ENCODE measurements at regions not wholly inside any gene's neighbourhood (a gene's known extent, or its start where the extent isn't known, plus 50 kb on each side); places are given as distances from the start of the nearest gene placed in this dataset.

DNA sequence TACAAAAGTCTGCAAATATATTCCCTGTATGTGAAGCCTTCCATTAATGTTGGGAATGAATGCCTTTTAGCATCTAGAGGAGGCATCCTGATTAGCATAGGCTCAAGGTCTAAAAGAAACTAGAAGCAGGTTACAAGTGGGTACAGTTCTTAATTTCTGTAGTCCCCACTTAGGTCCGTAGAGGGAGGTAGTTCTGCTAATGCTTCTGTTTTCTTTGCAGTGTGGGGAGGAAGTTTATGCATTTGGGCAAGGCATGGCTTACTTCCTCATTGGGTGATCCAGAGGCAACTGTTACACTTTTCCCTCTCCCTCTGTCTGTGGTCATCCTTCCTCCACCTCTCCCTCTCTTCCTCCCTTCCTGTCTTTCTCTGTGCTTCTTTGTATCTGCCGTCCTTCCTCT is 108.4 kb upstream of the ZKSCAN2 start:
- no peaks in the 10 kb centered on the region for H3K4me1 ChIP-seq (ENCODE audit: control insufficient read depth, insufficient read depth, low read length)
- H2BK120ac ChIP-seq (ENCODE audit: low read depth, low read length) = no peak overlapping the region
- DNase-seq = no peak
- ChIA-PET CTCF (no interaction called here), POLR2A (ENCODE audit: unreplicated experiment) (no interaction called here)
- no peak overlapping the region for H3K18ac ChIP-seq (ENCODE audit: low read depth, low read length)
- no peak overlapping the region for H3K4me3 ChIP-seq (ENCODE audit: insufficient read depth, low read depth, low read length)
- intact Hi-C loops (cut with micrococcal nuclease) = no loop called here
- H3K36me3 ChIP-seq (ENCODE audit: control insufficient read depth, insufficient read depth, low read length) = no peaks in the 10 kb centered on the region
- no peaks in the 10 kb centered on the region for H3K27me3 ChIP-seq (ENCODE audit: control insufficient read depth, insufficient read depth, low read length)
- no CpG with 5 or more reads among the region's 2 CpGs for WGBS, 2 experiments (ENCODE audit: extremely low coverage in 2 of 2, insufficient read length in 1 of 2)
- H3K14ac ChIP-seq (replicated peaks; ENCODE audit: low read depth, low read length) = no peak overlapping the region
- dilution Hi-C loops (cut with HindIII; ENCODE audit: low sequenced_read_pairs, unreplicated experiment) = no loop called here
- no peak overlapping the region for H2AK9ac ChIP-seq (replicated peaks; ENCODE audit: low read depth, low read length, poor library complexity)
- H3K9me1 ChIP-seq (ENCODE audit: insufficient read depth, low read length) = no peaks in the 10 kb centered on the region
- ATAC-seq (ENCODE audit: low read depth) = no peak
- H2BK15ac ChIP-seq (ENCODE audit: low read depth, low read length) = no peak overlapping the region
- H2AFZ ChIP-seq (replicated peaks; ENCODE audit: low read length, poor library complexity) = no peak overlapping the region
- no peaks in the 10 kb centered on the region for H4K20me1 ChIP-seq (ENCODE audit: insufficient read depth, low read length)
- H3K56ac ChIP-seq (ENCODE audit: extremely low read depth, insufficient read depth, low read length) = no peak overlapping the region
- H3K79me1 ChIP-seq (ENCODE audit: low read depth in 1 of 2, low read length in 2 of 2) = no peaks in the 10 kb centered on the region
- no peak overlapping the region for H3K4ac ChIP-seq (ENCODE audit: low read depth, low read length)
- H4K8ac ChIP-seq (ENCODE audit: low read depth in 2 of 2, low read length in 2 of 2) = no peak overlapping the region
- no peak overlapping the region for H4K5ac ChIP-seq (ENCODE audit: low read depth, low read length)
- no peak overlapping the region for H2AK5ac ChIP-seq (ENCODE audit: low read depth, low read length)
- H3K27ac ChIP-seq (ENCODE audit: insufficient read depth, low read length) = no peak overlapping the region
- in situ Hi-C loops (cut with MboI; ENCODE audit: low sequenced_read_pairs) = no loop called here
- TF ChIP-seq NFE2L2 (IDR thresholded peaks at IDR 0.05; ENCODE audit: low read depth, low read length) (no peak), MXI1 (IDR thresholded peaks at IDR 0.05; ENCODE audit: borderline replicate concordance, low read depth, low read length) (no peak), CHD1 (IDR thresholded peaks at IDR 0.05; ENCODE audit: low read depth, low read length) (no peak), MAFK (IDR thresholded peaks at IDR 0.05; ENCODE audit: low read depth, low read length) (no peak), SMC3 (IDR thresholded peaks at IDR 0.05; ENCODE audit: low read depth, low read length) (no peak), FOS (IDR thresholded peaks at IDR 0.05; ENCODE audit: low read depth, low read length) (no peak), CEBPB (IDR thresholded peaks at IDR 0.05; ENCODE audit: low read depth, low read length) (no peak), RCOR1 (IDR thresholded peaks at IDR 0.05; ENCODE audit: insufficient replicate concordance, low read length) (no peak), POLR2A (IDR thresholded peaks at IDR 0.05; ENCODE audit: low read depth, low read length) (no peak), RAD21 (IDR thresholded peaks at IDR 0.05; ENCODE audit: low read length) (no peak)
- TF ChIP-seq, protein P1, sequence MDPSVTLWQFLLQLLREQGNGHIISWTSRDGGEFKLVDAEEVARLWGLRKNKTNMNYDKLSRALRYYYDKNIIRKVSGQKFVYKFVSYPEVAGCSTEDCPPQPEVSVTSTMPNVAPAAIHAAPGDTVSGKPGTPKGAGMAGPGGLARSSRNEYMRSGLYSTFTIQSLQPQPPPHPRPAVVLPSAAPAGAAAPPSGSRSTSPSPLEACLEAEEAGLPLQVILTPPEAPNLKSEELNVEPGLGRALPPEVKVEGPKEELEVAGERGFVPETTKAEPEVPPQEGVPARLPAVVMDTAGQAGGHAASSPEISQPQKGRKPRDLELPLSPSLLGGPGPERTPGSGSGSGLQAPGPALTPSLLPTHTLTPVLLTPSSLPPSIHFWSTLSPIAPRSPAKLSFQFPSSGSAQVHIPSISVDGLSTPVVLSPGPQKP (IDR thresholded peaks at IDR 0.05; ENCODE audit: borderline replicate concordance, low read depth, low read length) = no peak
- TF ChIP-seq, protein P2, sequence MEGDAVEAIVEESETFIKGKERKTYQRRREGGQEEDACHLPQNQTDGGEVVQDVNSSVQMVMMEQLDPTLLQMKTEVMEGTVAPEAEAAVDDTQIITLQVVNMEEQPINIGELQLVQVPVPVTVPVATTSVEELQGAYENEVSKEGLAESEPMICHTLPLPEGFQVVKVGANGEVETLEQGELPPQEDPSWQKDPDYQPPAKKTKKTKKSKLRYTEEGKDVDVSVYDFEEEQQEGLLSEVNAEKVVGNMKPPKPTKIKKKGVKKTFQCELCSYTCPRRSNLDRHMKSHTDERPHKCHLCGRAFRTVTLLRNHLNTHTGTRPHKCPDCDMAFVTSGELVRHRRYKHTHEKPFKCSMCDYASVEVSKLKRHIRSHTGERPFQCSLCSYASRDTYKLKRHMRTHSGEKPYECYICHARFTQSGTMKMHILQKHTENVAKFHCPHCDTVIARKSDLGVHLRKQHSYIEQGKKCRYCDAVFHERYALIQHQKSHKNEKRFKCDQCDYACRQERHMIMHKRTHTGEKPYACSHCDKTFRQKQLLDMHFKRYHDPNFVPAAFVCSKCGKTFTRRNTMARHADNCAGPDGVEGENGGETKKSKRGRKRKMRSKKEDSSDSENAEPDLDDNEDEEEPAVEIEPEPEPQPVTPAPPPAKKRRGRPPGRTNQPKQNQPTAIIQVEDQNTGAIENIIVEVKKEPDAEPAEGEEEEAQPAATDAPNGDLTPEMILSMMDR (conservative IDR thresholded peaks at IDR 0.05; ENCODE audit: low read depth, low read length) = no peak
- H3K9me3 ChIP-seq (ENCODE audit: control insufficient read depth, insufficient read depth, low read length) = peaks cover 7% of the 10 kb centered on the region; the same call in 1 of the 2 replicates
- no peak overlapping the region for H3K23ac ChIP-seq (ENCODE audit: low read depth, low read length)
- no peak overlapping the region for H2BK5ac ChIP-seq (ENCODE audit: low read depth, low read length, poor library complexity, severe bottlenecking)
- no peak overlapping the region for H4K91ac ChIP-seq (ENCODE audit: insufficient read depth, low read depth, low read length)
- no peak overlapping the region for H3K9ac ChIP-seq (ENCODE audit: low read depth, low read length)
- BruUV-seq (replicated peaks) = no TSS peak
- no peak overlapping the region for H3K4me2 ChIP-seq (ENCODE audit: low read depth, low read length)
- H2BK20ac ChIP-seq (ENCODE audit: low read depth, low read length) = no peak overlapping the region
